ENCODE measurements at regions not wholly inside any gene's neighbourhood (a gene's known extent, or its start where the extent isn't known, plus 50 kb on each side); places are given as distances from the start of the nearest gene placed in this dataset.

- no peaks in the 10 kb centered on the region for H3K4me1 ChIP-seq (replicated peaks in 1 of 4; ENCODE audit: control insufficient read depth in 3 of 4, insufficient read depth in 4 of 4, low read length in 3 of 4)
- no peak overlapping the region for H2BK15ac ChIP-seq (ENCODE audit: low read length)
- H3K4ac ChIP-seq (replicated peaks; ENCODE audit: insufficient read length, low read depth, low read length), result no peak overlapping the region
- H3K4me2 ChIP-seq (ENCODE audit: insufficient read depth in 1 of 2, low read depth in 2 of 2, low read length in 2 of 2), result no peak overlapping the region
- H2AK5ac ChIP-seq (ENCODE audit: low read depth, low read length), result no peak overlapping the region
- H3K9me3 ChIP-seq (ENCODE audit: insufficient read depth in 2 of 2, low read depth in 1 of 2, low read length in 1 of 2), result 0 out of 4 replicates have a peak, but pooled peaks cover 0 to 1% of the 10 kb centered on the region in 2 experiments
- H3K14ac ChIP-seq (ENCODE audit: insufficient read length), result no peak overlapping the region
- 85% methylated on average over 3 of the region's 3 CpGs; no CpG with 5 or more reads in 1 of the 2 experiments for WGBS, 2 experiments (ENCODE audit: extremely low coverage in 1 of 2, insufficient coverage in 1 of 2, insufficient read length in 1 of 2, insufficient replicate concordance in 2 of 2, low coverage in 1 of 2, low lambda C conversion rate in 2 of 2, missing lambda C conversion rate in 1 of 2)
- no peak overlapping the region for H3K18ac ChIP-seq (ENCODE audit: extremely low read depth, low read length)
- no peaks in the 10 kb centered on the region for H3K27me3 ChIP-seq (replicated peaks in 1 of 4; ENCODE audit: control insufficient read depth in 3 of 4, extremely low read depth in 1 of 4, insufficient read depth in 3 of 4, low read length in 3 of 4)
- no peak overlapping the region for H2BK20ac ChIP-seq (ENCODE audit: low read length)
- H4K20me1 ChIP-seq (replicated peaks in 1 of 2; ENCODE audit: control insufficient read depth in 1 of 2, insufficient read depth in 2 of 2, low read length in 2 of 2), result no peaks in the 10 kb centered on the region
- H3K4me3 ChIP-seq (ENCODE audit: extremely low read depth in 1 of 4, insufficient read depth in 2 of 4, low read depth in 3 of 4, low read length in 4 of 4), result no peak overlapping the region
- no peak overlapping the region for H2BK12ac ChIP-seq (ENCODE audit: low read depth, low read length)
- DNase-seq (ENCODE audit: low read depth in 1 of 2, low spot score in 2 of 2), result no peak
- no peak overlapping the region for H3K56ac ChIP-seq (replicated peaks; ENCODE audit: insufficient read length, low read depth, low read length)
- TF ChIP-seq SIRT6 (IDR thresholded peaks at IDR 0.05; ENCODE audit: low read length) (no peak), ATF2 (IDR thresholded peaks at IDR 0.05; ENCODE audit: low read length) (no peak)
- no peak overlapping the region for H4K91ac ChIP-seq (replicated peaks; ENCODE audit: insufficient read length, low read length)
- FAIRE-seq, result peak; percentile 24
- H3K36me3 ChIP-seq (ENCODE audit: control insufficient read depth in 2 of 4, insufficient read depth in 4 of 4, low read length in 3 of 4), result no peaks in the 10 kb centered on the region
- no peak overlapping the region for H2BK5ac ChIP-seq (ENCODE audit: low read depth, low read length)
- H2AFZ ChIP-seq (ENCODE audit: low read length), result no peak overlapping the region
- H3K23ac ChIP-seq (ENCODE audit: insufficient read length), result no peak overlapping the region
- no peaks in the 10 kb centered on the region for H3K79me2 ChIP-seq (ENCODE audit: control insufficient read depth in 1 of 2, insufficient read depth in 2 of 2, low read length in 2 of 2)
- ChIA-PET POLR2A (ENCODE audit: partially characterized antibody) (no interaction called here), CTCF (ENCODE audit: partially characterized antibody) (interaction anchor here (1.6 kb wide), 1 partner anchor 39 kb away, joined by 8 read pairs; no protein-coding TSS in a partner anchor)
- H3K9ac ChIP-seq (replicated peaks in 1 of 4; ENCODE audit: extremely low read depth in 1 of 4, low read depth in 3 of 4, low read length in 3 of 4), result no peak overlapping the region
- H3K23me2 ChIP-seq (ENCODE audit: low read depth, low read length), result no peaks in the 10 kb centered on the region
- no peak overlapping the region for H4K5ac ChIP-seq (ENCODE audit: insufficient read length, low read depth, low read length)
- H2BK120ac ChIP-seq (replicated peaks; ENCODE audit: low read depth, low read length), result no peak overlapping the region
- no peak overlapping the region for H4K8ac ChIP-seq (ENCODE audit: extremely low read depth, insufficient read depth, low read length)
- no peaks in the 10 kb centered on the region for H3K79me1 ChIP-seq (ENCODE audit: low read depth, low read length)
- H3K27ac ChIP-seq (ENCODE audit: low read depth, low read length), result no peak overlapping the region
These were observed 178.0 kb downstream of the CEMIP2 start for GRCh38 chr9:71590362-71590761.
